ENCODE measurements at regions not wholly inside any gene's neighbourhood (a gene's known extent, or its start where the extent isn't known, plus 50 kb on each side); places are given as distances from the start of the nearest gene placed in this dataset.

- DNase-seq = no peak
- H3K79me2 ChIP-seq (ENCODE audit: insufficient read depth, low read length) = no peaks in the 10 kb centered on the region
- WGBS (ENCODE audit: extremely low coverage, insufficient read length, low lambda C conversion rate) = no CpG with 5 or more reads among the region's 3 CpGs
These were observed 57.1 kb upstream of the C1orf87 start for GRCh38 chr1:60130703-60131102.

More at GRCh38 chr1:60130703-60131102, 57.1 kb upstream of the C1orf87 start:
- no peak overlapping the region for H3K56ac ChIP-seq (ENCODE audit: insufficient read length, low read depth, low read length)
- H2BK12ac ChIP-seq (ENCODE audit: insufficient read length, low read depth, low read length) = no peak overlapping the region
- no peaks in the 10 kb centered on the region for H3K27me3 ChIP-seq (ENCODE audit: insufficient read depth, low read length)
- no peak overlapping the region for H3K18ac ChIP-seq (ENCODE audit: insufficient read length, low read depth, low read length)
- no peaks in the 10 kb centered on the region for H4K20me1 ChIP-seq (ENCODE audit: control insufficient read depth, insufficient read depth, insufficient read length)
- H3K27ac Mint-ChIP-seq = no peak overlapping the region
- no peaks in the 10 kb centered on the region for H3K4me1 Mint-ChIP-seq
- H2BK15ac ChIP-seq (ENCODE audit: low read depth, low read length) = no peak overlapping the region
- H3K9ac ChIP-seq (ENCODE audit: extremely low read depth, insufficient read length, low read length) = no peak overlapping the region
- H2BK5ac ChIP-seq (ENCODE audit: insufficient read length, low read length) = no peak overlapping the region
- H3K4me3 Mint-ChIP-seq = no peak overlapping the region
- no peak overlapping the region for H2BK120ac ChIP-seq (ENCODE audit: low read depth, low read length, poor library complexity, severe bottlenecking)
- H3K27me3 Mint-ChIP-seq (ENCODE audit: low read depth) = no peaks in the 10 kb centered on the region
- H3K14ac ChIP-seq (ENCODE audit: insufficient read depth, low read length) = no peak overlapping the region
- no peak overlapping the region for H2AFZ ChIP-seq (ENCODE audit: low read length)
- no peaks in the 10 kb centered on the region for H3K9me3 Mint-ChIP-seq
- H2BK20ac ChIP-seq (ENCODE audit: low read depth, low read length, poor library complexity, severe bottlenecking) = no peak overlapping the region
- H3K79me1 ChIP-seq (ENCODE audit: insufficient read depth, low read depth, low read length, poor library complexity, severe bottlenecking) = no peaks in the 10 kb centered on the region
- no peak overlapping the region for H4K8ac ChIP-seq (replicated peaks; ENCODE audit: insufficient read length, low read depth, low read length)
- no peak overlapping the region for H4K91ac ChIP-seq (ENCODE audit: insufficient read length, low read depth, low read length)
- H3K4me2 ChIP-seq (ENCODE audit: insufficient read depth, insufficient read length, low read length) = no peak overlapping the region
- no peak overlapping the region for H3T11ph ChIP-seq (ENCODE audit: low read length)
- no peak overlapping the region for H4K5ac ChIP-seq (ENCODE audit: insufficient read length, low read depth, low read length)
- H3K4ac ChIP-seq (ENCODE audit: low read depth, low read length) = no peak overlapping the region
- H3K36me3 Mint-ChIP-seq (ENCODE audit: insufficient read depth in 1 of 3, low read depth in 3 of 3) = no peaks in the 10 kb centered on the region
- no peak overlapping the region for H3K23ac ChIP-seq (ENCODE audit: insufficient read length, low read depth, low read length)
- no peaks in the 10 kb centered on the region for H3K9me3 ChIP-seq (ENCODE audit: control insufficient read depth, low read depth, low read length)
- TF ChIP-seq, protein P1, sequence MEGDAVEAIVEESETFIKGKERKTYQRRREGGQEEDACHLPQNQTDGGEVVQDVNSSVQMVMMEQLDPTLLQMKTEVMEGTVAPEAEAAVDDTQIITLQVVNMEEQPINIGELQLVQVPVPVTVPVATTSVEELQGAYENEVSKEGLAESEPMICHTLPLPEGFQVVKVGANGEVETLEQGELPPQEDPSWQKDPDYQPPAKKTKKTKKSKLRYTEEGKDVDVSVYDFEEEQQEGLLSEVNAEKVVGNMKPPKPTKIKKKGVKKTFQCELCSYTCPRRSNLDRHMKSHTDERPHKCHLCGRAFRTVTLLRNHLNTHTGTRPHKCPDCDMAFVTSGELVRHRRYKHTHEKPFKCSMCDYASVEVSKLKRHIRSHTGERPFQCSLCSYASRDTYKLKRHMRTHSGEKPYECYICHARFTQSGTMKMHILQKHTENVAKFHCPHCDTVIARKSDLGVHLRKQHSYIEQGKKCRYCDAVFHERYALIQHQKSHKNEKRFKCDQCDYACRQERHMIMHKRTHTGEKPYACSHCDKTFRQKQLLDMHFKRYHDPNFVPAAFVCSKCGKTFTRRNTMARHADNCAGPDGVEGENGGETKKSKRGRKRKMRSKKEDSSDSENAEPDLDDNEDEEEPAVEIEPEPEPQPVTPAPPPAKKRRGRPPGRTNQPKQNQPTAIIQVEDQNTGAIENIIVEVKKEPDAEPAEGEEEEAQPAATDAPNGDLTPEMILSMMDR (conservative IDR thresholded peaks at IDR 0.05) = no peak
- H3K23me2 ChIP-seq (ENCODE audit: insufficient read length, low read depth, low read length, poor library complexity, severe bottlenecking) = no peaks in the 10 kb centered on the region
- no peak overlapping the region for H3K27ac ChIP-seq (ENCODE audit: insufficient read length, low read depth, low read length)
- H2AK5ac ChIP-seq (ENCODE audit: insufficient read length, low read length) = no peak overlapping the region
- H3K4me1 ChIP-seq (ENCODE audit: insufficient read depth, low read length) = no peaks in the 10 kb centered on the region
